ENCODE measurements at regions not wholly inside any gene's neighbourhood (a gene's known extent, or its start where the extent isn't known, plus 50 kb on each side); places are given as distances from the start of the nearest gene placed in this dataset.

GRCh38 chr15:88312941-88313579 lies 56.5 kb upstream of the NTRK3 start:
- no peaks in the 10 kb centered on the region for H3K27me3 ChIP-seq (ENCODE audit: control insufficient read depth in 2 of 2, insufficient read depth in 1 of 2, low read length in 1 of 2)
- H3K9me3 ChIP-seq (ENCODE audit: control insufficient read depth in 2 of 2, insufficient read depth in 1 of 2, low read length in 1 of 2): no peaks in the 10 kb centered on the region
- H3K36me3 ChIP-seq (ENCODE audit: control insufficient read depth in 2 of 2, insufficient read depth in 2 of 2, low read length in 1 of 2): no peaks in the 10 kb centered on the region
- WGBS: 81% methylated on average over 7 of the region's 7 CpGs
- H3K4me3 ChIP-seq (ENCODE audit: low read length in 2 of 2): no peak overlapping the region
- H3K4me1 ChIP-seq (ENCODE audit: control insufficient read depth in 2 of 2, insufficient read depth in 2 of 2, low read length in 2 of 2): no peaks in the 10 kb centered on the region
- no peak for DNase-seq (ENCODE audit: low read depth in 6 of 9, low spot score in 9 of 9)
- H3K27ac ChIP-seq (ENCODE audit: low read depth in 1 of 2, low read length in 1 of 2): no peak overlapping the region

GRCh38 chr15:88309363-88309762 lies 52.8 kb upstream of the NTRK3 start:
- 75% methylated on average over 3 of the region's 3 CpGs for WGBS
- H3K4me3 ChIP-seq (ENCODE audit: low read length in 2 of 2): no peak overlapping the region
- H3K9me3 ChIP-seq (ENCODE audit: control insufficient read depth in 2 of 2, insufficient read depth in 1 of 2, low read length in 1 of 2): no peaks in the 10 kb centered on the region
- no peaks in the 10 kb centered on the region for H3K4me1 ChIP-seq (ENCODE audit: control insufficient read depth in 2 of 2, insufficient read depth in 2 of 2, low read length in 2 of 2)
- H3K27ac ChIP-seq (ENCODE audit: low read depth in 1 of 2, low read length in 1 of 2): no peak overlapping the region
- H3K36me3 ChIP-seq (ENCODE audit: control insufficient read depth in 2 of 2, insufficient read depth in 2 of 2, low read length in 1 of 2): no peaks in the 10 kb centered on the region
- no peak for DNase-seq (ENCODE audit: low read depth in 6 of 9, low spot score in 9 of 9)
- H3K27me3 ChIP-seq (ENCODE audit: control insufficient read depth in 2 of 2, insufficient read depth in 1 of 2, low read length in 1 of 2): no peaks in the 10 kb centered on the region

GRCh38 chr15:88307344-88307743 lies 50.8 kb upstream of the NTRK3 start:
- H3K4me3 ChIP-seq (ENCODE audit: low read length in 2 of 2): no peak overlapping the region
- no peak overlapping the region for H3K27ac ChIP-seq (ENCODE audit: low read depth in 1 of 2, low read length in 1 of 2)
- H3K4me1 ChIP-seq (ENCODE audit: control insufficient read depth in 2 of 2, insufficient read depth in 2 of 2, low read length in 2 of 2): no peaks in the 10 kb centered on the region
- DNase-seq (ENCODE audit: low read depth in 6 of 9, low spot score in 9 of 9): no peak
- H3K27me3 ChIP-seq (ENCODE audit: control insufficient read depth in 2 of 2, insufficient read depth in 1 of 2, low read length in 1 of 2): no peaks in the 10 kb centered on the region
- no peaks in the 10 kb centered on the region for H3K9me3 ChIP-seq (ENCODE audit: control insufficient read depth in 2 of 2, insufficient read depth in 1 of 2, low read length in 1 of 2)
- 97% methylated on average over 2 of the region's 2 CpGs for WGBS
- H3K36me3 ChIP-seq (ENCODE audit: control insufficient read depth in 2 of 2, insufficient read depth in 2 of 2, low read length in 1 of 2): no peaks in the 10 kb centered on the region

Data from thymus (tissue), 11 donors.